ENCODE measurements at regions not wholly inside any gene's neighbourhood (a gene's known extent, or its start where the extent isn't known, plus 50 kb on each side); places are given as distances from the start of the nearest gene placed in this dataset.

GRCh38 chr19:30856376-30856775 lies 484.2 kb downstream of the ZNF536 start:
- no peaks in the 10 kb centered on the region for H3K4me1 ChIP-seq (ENCODE audit: control insufficient read depth in 3 of 3, insufficient read depth in 2 of 3, low read depth in 1 of 3, low read length in 2 of 3)
- H3K27me3 ChIP-seq (ENCODE audit: control insufficient read depth in 3 of 3, insufficient read depth in 3 of 3, low read length in 3 of 3) = no peaks in the 10 kb centered on the region
- no peak overlapping the region for H3K4me3 ChIP-seq (ENCODE audit: low read depth in 1 of 3, low read length in 3 of 3)
- no peak overlapping the region for H3K27ac ChIP-seq (ENCODE audit: low read depth in 1 of 3, low read length in 2 of 3)
- no peak for DNase-seq
- no peaks in the 10 kb centered on the region for H3K36me3 ChIP-seq (ENCODE audit: control insufficient read depth in 3 of 3, insufficient read depth in 2 of 3, low read depth in 1 of 3, low read length in 3 of 3)
- no peaks in the 10 kb centered on the region for H3K9me3 ChIP-seq (ENCODE audit: control insufficient read depth in 2 of 2, insufficient read depth in 1 of 2, low read depth in 1 of 2, low read length in 1 of 2)
- WGBS, 3 donors = 82 to 94% (median 87%) methylated on average over 3 of the region's 3 CpGs
- FAIRE-seq = no peak

GRCh38 chr19:30855442-30855841 lies 483.3 kb downstream of the ZNF536 start:
- Histone ChIP-seq H3K9me3 (ENCODE audit: control insufficient read depth in 2 of 2, insufficient read depth in 1 of 2, low read depth in 1 of 2, low read length in 1 of 2) (no peaks in the 10 kb centered on the region), H3K4me3 (ENCODE audit: low read depth in 1 of 3, low read length in 3 of 3) (no peak overlapping the region), H3K4me1 (ENCODE audit: control insufficient read depth in 3 of 3, insufficient read depth in 2 of 3, low read depth in 1 of 3, low read length in 2 of 3) (no peaks in the 10 kb centered on the region), H3K27ac (ENCODE audit: low read depth in 1 of 3, low read length in 2 of 3) (no peak overlapping the region), H3K36me3 (ENCODE audit: control insufficient read depth in 3 of 3, insufficient read depth in 2 of 3, low read depth in 1 of 3, low read length in 3 of 3) (no peaks in the 10 kb centered on the region), H3K27me3 (ENCODE audit: control insufficient read depth in 3 of 3, insufficient read depth in 3 of 3, low read length in 3 of 3) (no peaks in the 10 kb centered on the region)
- WGBS, 3 donors = 67 to 87% (median 73%) methylated on average over 6 of the region's 6 CpGs
- DNase-seq (no peak), FAIRE-seq (no peak)

GRCh38 chr19:30854661-30855060 lies 482.5 kb downstream of the ZNF536 start:
- WGBS, 3 donors = 70 to 92% (median 88%) methylated on average over 4 of the region's 4 CpGs
- no peaks in the 10 kb centered on the region for H3K36me3 ChIP-seq (ENCODE audit: control insufficient read depth in 3 of 3, insufficient read depth in 2 of 3, low read depth in 1 of 3, low read length in 3 of 3)
- DNase-seq (no peak), FAIRE-seq (no peak)
- no peaks in the 10 kb centered on the region for H3K4me1 ChIP-seq (ENCODE audit: control insufficient read depth in 3 of 3, insufficient read depth in 2 of 3, low read depth in 1 of 3, low read length in 2 of 3)
- no peak overlapping the region for H3K27ac ChIP-seq (ENCODE audit: low read depth in 1 of 3, low read length in 2 of 3)
- no peaks in the 10 kb centered on the region for H3K9me3 ChIP-seq (ENCODE audit: control insufficient read depth in 2 of 2, insufficient read depth in 1 of 2, low read depth in 1 of 2, low read length in 1 of 2)
- no peak overlapping the region for H3K4me3 ChIP-seq (ENCODE audit: low read depth in 1 of 3, low read length in 3 of 3)
- no peaks in the 10 kb centered on the region for H3K27me3 ChIP-seq (ENCODE audit: control insufficient read depth in 3 of 3, insufficient read depth in 3 of 3, low read length in 3 of 3)

- Histone ChIP-seq H3K4me3 (ENCODE audit: low read depth in 1 of 3, low read length in 3 of 3) (no peak overlapping the region), H3K36me3 (ENCODE audit: control insufficient read depth in 3 of 3, insufficient read depth in 2 of 3, low read depth in 1 of 3, low read length in 3 of 3) (no peaks in the 10 kb centered on the region), H3K9me3 (ENCODE audit: control insufficient read depth in 2 of 2, insufficient read depth in 1 of 2, low read depth in 1 of 2, low read length in 1 of 2) (no peaks in the 10 kb centered on the region), H3K27ac (ENCODE audit: low read depth in 1 of 3, low read length in 2 of 3) (no peak overlapping the region), H3K4me1 (ENCODE audit: control insufficient read depth in 3 of 3, insufficient read depth in 2 of 3, low read depth in 1 of 3, low read length in 2 of 3) (no peaks in the 10 kb centered on the region), H3K27me3 (ENCODE audit: control insufficient read depth in 3 of 3, insufficient read depth in 3 of 3, low read length in 3 of 3) (no peaks in the 10 kb centered on the region)
- no peak for FAIRE-seq
- WGBS, 3 donors = 75 to 100% (median 78%) methylated on average over 1 of the region's 1 CpG
- no peak for DNase-seq
Observed at GRCh38 chr19:30854207-30854606, 482.0 kb downstream of the ZNF536 start.

- Histone ChIP-seq H3K4me1 (ENCODE audit: control insufficient read depth in 3 of 3, insufficient read depth in 2 of 3, low read depth in 1 of 3, low read length in 2 of 3) (no peaks in the 10 kb centered on the region), H3K9me3 (ENCODE audit: control insufficient read depth in 2 of 2, insufficient read depth in 1 of 2, low read depth in 1 of 2, low read length in 1 of 2) (no peaks in the 10 kb centered on the region), H3K4me3 (ENCODE audit: low read depth in 1 of 3, low read length in 3 of 3) (no peak overlapping the region), H3K36me3 (ENCODE audit: control insufficient read depth in 3 of 3, insufficient read depth in 2 of 3, low read depth in 1 of 3, low read length in 3 of 3) (no peaks in the 10 kb centered on the region), H3K27me3 (ENCODE audit: control insufficient read depth in 3 of 3, insufficient read depth in 3 of 3, low read length in 3 of 3) (no peaks in the 10 kb centered on the region), H3K27ac (ENCODE audit: low read depth in 1 of 3, low read length in 2 of 3) (no peak overlapping the region)
- no peak for DNase-seq
- WGBS, 3 donors = 89 to 96% (median 92%) methylated on average over 3 of the region's 3 CpGs
- no peak for FAIRE-seq
Observed at GRCh38 chr19:30853036-30853435, 480.9 kb downstream of the ZNF536 start.

GRCh38 chr19:30852168-30852567 lies 480.0 kb downstream of the ZNF536 start:
- 83 to 88% (median 86%) methylated on average over 10 of the region's 10 CpGs for WGBS, 3 donors
- H3K27me3 ChIP-seq (ENCODE audit: control insufficient read depth in 3 of 3, insufficient read depth in 3 of 3, low read length in 3 of 3) = no peaks in the 10 kb centered on the region
- FAIRE-seq (no peak), DNase-seq (no peak)
- no peaks in the 10 kb centered on the region for H3K36me3 ChIP-seq (ENCODE audit: control insufficient read depth in 3 of 3, insufficient read depth in 2 of 3, low read depth in 1 of 3, low read length in 3 of 3)
- no peak overlapping the region for H3K27ac ChIP-seq (ENCODE audit: low read depth in 1 of 3, low read length in 2 of 3)
- no peaks in the 10 kb centered on the region for H3K9me3 ChIP-seq (ENCODE audit: control insufficient read depth in 2 of 2, insufficient read depth in 1 of 2, low read depth in 1 of 2, low read length in 1 of 2)
- no peaks in the 10 kb centered on the region for H3K4me1 ChIP-seq (ENCODE audit: control insufficient read depth in 3 of 3, insufficient read depth in 2 of 3, low read depth in 1 of 3, low read length in 2 of 3)
- no peak overlapping the region for H3K4me3 ChIP-seq (ENCODE audit: low read depth in 1 of 3, low read length in 3 of 3)

GRCh38 chr19:30851646-30852045 lies 479.5 kb downstream of the ZNF536 start:
- H3K4me1 ChIP-seq (ENCODE audit: control insufficient read depth in 3 of 3, insufficient read depth in 2 of 3, low read depth in 1 of 3, low read length in 2 of 3) = no peaks in the 10 kb centered on the region
- no peak overlapping the region for H3K4me3 ChIP-seq (ENCODE audit: low read depth in 1 of 3, low read length in 3 of 3)
- H3K27ac ChIP-seq (ENCODE audit: low read depth in 1 of 3, low read length in 2 of 3) = no peak overlapping the region
- no peaks in the 10 kb centered on the region for H3K9me3 ChIP-seq (ENCODE audit: control insufficient read depth in 2 of 2, insufficient read depth in 1 of 2, low read depth in 1 of 2, low read length in 1 of 2)
- no peaks in the 10 kb centered on the region for H3K36me3 ChIP-seq (ENCODE audit: control insufficient read depth in 3 of 3, insufficient read depth in 2 of 3, low read depth in 1 of 3, low read length in 3 of 3)
- no peaks in the 10 kb centered on the region for H3K27me3 ChIP-seq (ENCODE audit: control insufficient read depth in 3 of 3, insufficient read depth in 3 of 3, low read length in 3 of 3)
- WGBS, 3 donors = 78 to 86% (median 84%) methylated on average over 2 of the region's 2 CpGs
- DNase-seq (no peak), FAIRE-seq (no peak)

GRCh38 chr19:30848636-30849425 lies 476.6 kb downstream of the ZNF536 start:
- no peaks in the 10 kb centered on the region for H3K9me3 ChIP-seq (ENCODE audit: control insufficient read depth in 2 of 2, insufficient read depth in 1 of 2, low read depth in 1 of 2, low read length in 1 of 2)
- no peaks in the 10 kb centered on the region for H3K27me3 ChIP-seq (ENCODE audit: control insufficient read depth in 3 of 3, insufficient read depth in 3 of 3, low read length in 3 of 3)
- no peak overlapping the region for H3K27ac ChIP-seq (ENCODE audit: low read depth in 1 of 3, low read length in 2 of 3)
- FAIRE-seq (no peak), DNase-seq (no peak)
- no peaks in the 10 kb centered on the region for H3K36me3 ChIP-seq (ENCODE audit: control insufficient read depth in 3 of 3, insufficient read depth in 2 of 3, low read depth in 1 of 3, low read length in 3 of 3)
- WGBS, 3 donors = 79 to 86% (median 84%) methylated on average over 9 of the region's 9 CpGs
- H3K4me3 ChIP-seq (ENCODE audit: low read depth in 1 of 3, low read length in 3 of 3) = no peak overlapping the region
- H3K4me1 ChIP-seq (ENCODE audit: control insufficient read depth in 3 of 3, insufficient read depth in 2 of 3, low read depth in 1 of 3, low read length in 2 of 3) = no peaks in the 10 kb centered on the region

- no peak for FAIRE-seq
- WGBS, 3 donors = 88 to 93% (median 91%) methylated on average over 13 of the region's 13 CpGs
- no peaks in the 10 kb centered on the region for H3K4me1 ChIP-seq (ENCODE audit: control insufficient read depth in 3 of 3, insufficient read depth in 2 of 3, low read depth in 1 of 3, low read length in 2 of 3)
- H3K4me3 ChIP-seq (ENCODE audit: low read depth in 1 of 3, low read length in 3 of 3) = no peak overlapping the region
- H3K27me3 ChIP-seq (ENCODE audit: control insufficient read depth in 3 of 3, insufficient read depth in 3 of 3, low read length in 3 of 3) = no peaks in the 10 kb centered on the region
- no peak overlapping the region for H3K27ac ChIP-seq (ENCODE audit: low read depth in 1 of 3, low read length in 2 of 3)
- no peak for DNase-seq
- no peaks in the 10 kb centered on the region for H3K9me3 ChIP-seq (ENCODE audit: control insufficient read depth in 2 of 2, insufficient read depth in 1 of 2, low read depth in 1 of 2, low read length in 1 of 2)
- H3K36me3 ChIP-seq (ENCODE audit: control insufficient read depth in 3 of 3, insufficient read depth in 2 of 3, low read depth in 1 of 3, low read length in 3 of 3) = no peaks in the 10 kb centered on the region
Observed at GRCh38 chr19:30846102-30846501, 473.9 kb downstream of the ZNF536 start.
